ENCODE measurements at regions not wholly inside any gene's neighbourhood (a gene's known extent, or its start where the extent isn't known, plus 50 kb on each side); places are given as distances from the start of the nearest gene placed in this dataset.

DNA sequence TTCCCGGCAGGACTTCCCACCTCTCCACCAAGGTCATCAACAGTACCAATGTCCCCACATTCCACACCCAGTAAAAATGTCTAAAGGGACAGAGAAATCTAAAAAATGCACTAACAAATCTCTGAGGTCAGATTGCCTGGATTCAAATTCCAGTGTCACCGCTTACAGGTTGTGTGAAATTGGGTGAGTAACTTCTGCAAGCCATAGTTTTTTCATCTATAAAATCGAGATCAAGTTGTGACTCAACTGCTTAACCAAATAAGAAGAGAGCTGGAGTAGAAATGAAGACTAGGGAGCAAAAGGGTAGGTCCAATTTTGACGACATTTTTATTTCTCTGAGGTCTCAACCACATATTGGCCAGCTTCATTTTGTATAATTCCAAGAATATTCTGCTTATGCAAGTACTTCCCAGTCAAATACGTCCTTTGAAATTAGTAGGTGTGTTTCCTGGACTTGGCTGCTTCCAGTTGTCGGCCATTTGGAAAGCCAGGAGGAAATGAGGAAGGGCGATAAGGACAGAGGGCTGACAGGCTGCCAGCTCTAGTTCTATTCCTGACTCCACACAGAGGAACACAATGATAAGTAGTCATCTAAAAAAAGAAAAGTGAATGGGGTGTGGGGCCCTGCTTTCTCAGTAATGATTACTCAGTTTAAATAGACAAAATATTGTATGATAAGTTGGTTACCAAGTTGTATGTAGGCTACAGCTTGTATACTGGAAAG, 57.7 kb upstream of the ZC3H11B start:
- no peak for DNase-seq (ENCODE audit: low read depth, low spot score)

DNA sequence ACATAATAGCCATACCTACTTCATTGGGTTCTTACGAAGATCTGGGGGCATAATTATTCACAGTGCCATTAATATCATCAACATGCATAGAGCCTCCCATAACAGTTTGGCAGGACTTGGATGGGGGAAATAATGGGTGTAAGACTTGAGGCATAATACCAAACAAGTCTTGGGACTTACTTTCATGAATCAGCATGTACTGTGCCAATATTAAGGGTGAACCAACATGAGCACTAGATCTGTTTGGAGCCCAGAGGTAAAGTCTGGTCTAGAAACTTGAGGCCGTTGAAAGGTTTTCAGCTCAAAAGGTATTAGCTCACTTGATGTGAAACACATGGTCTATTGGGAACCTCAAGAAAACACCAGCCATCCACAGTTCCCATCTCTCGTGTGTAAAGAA, 56.7 kb upstream of the ZC3H11B start:
- no peak for DNase-seq (ENCODE audit: low read depth, low spot score)

DNA sequence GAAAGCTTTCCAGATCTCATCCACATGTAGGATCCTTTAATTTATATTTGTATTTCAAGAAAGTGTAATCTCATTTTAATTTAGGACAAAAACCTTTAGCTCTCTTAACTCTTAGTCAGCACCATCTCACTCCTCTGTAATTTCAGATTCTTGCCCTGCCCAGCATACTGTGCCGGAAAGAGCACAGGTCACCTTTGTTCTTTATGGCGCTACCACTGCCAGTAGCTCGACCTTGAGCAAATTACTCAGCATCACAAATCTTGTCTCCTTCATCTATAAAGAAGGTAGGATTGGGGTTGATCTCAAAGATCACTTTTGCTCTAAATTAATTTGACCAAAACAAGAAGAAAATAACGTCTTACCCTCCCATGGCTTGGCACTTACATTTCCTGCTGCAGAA, 56.1 kb upstream of the ZC3H11B start:
- no peak for DNase-seq (ENCODE audit: low read depth, low spot score)

DNA sequence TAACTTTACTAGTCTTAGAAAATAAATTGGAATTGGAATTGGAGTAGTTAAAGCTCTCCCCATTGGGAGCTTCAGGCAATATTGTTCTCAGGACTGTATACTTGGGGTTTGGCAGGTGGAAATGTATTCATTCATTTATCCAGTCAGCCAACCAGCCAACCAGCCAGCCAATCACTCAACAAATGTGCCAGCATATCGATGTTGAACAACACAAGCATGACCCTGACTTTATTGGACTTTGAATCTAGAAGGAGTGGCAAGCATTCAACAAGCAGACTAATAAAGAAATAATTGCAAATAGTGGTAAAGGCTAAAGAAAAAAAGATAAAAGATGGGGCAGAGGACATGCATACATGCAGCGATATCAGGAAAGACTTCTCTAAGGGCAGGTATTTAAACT, 55.5 kb upstream of the ZC3H11B start:
- no peak for DNase-seq (ENCODE audit: low read depth, low spot score)

DNA sequence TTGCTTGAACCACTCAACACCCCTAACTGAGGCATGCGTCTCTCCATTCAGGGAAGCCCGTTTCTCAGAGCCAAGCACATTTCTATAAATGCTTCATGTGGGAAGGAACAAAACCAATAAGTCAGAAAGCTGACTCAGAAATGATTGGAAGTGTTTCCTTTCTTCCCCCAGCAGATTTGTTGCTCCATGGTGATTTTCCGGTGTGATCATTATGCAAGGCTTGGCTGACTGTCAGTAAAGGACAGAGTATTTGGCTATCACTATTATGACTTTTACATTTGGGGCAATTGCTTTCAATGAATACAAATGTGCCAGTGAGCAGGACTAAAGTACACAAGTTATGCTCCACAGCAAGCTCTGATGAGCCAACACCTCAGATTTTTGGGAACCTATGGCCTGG, 53.3 kb upstream of the ZC3H11B start:
- DNase-seq (ENCODE audit: low read depth, low spot score) = no peak

DNA sequence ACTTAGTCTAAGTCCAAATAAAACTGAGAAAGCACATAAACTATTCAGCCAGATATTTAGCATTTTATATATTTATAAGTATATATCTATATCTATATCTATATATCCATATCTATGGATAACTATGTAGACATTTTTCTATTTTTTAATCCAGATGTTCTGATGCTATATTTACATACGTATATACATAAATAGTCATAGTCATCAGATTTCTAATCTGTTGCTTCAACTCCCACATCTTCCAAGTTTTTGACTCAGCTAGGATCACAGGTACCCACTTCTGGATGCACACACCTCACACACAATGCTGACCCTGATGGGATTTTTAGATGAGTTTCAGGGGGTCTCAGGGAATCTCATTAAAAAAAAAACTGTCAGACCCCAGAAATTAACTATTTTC, 52.2 kb upstream of the ZC3H11B start:
- DNase-seq (ENCODE audit: low read depth, low spot score) = no peak

DNA sequence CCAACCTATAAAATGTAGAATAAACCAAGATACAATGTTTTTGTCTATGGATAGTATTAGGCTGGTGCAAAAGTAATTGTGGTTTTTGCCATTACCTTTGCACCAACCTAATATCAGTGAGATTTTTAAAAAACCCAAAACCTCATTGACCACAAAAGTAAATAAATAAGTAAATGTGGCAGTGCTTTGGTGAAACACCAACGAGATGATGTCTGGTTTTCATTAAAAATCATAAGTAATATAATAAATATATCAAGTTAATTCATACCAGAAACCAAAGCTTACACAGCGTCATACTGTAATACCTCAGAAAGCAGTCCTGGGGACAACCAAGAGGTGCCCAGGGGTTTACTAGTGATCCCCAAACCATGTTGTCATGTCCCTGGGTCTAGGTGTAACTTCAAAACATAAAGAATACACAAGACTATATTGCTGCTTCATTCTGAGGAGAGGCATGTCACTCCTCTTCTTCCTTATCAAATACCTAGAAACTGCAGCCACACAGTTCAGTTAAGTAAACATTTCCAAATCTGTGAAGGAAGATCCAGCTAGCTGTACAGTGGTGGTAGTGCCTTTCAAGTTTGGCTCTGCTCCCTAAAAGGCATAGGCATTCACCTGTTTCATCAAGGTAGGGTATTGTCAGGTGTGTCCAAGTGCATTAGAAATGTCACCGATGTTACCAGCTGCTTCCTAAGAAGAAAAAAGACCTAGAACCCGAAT, 51.6 kb upstream of the ZC3H11B start:
- no peak for DNase-seq (ENCODE audit: low read depth, low spot score)
